B cell (primary cell): ENCODE measurements at regions not wholly inside any gene's neighbourhood (a gene's known extent, or its start where the extent isn't known, plus 50 kb on each side); places are given as distances from the start of the nearest gene placed in this dataset.

ENCODE experiments used
- ATAC-seq: fragments of 200-7000 bp; cut with Tn5 transposase; one replicate; pipeline ENCODE4 v1.10.0; 2021; ENCODE audit warnings: low read depth, mild to moderate bottlenecking, moderate number of reproducible peaks, moderate library complexity
- CTCF ChIA-PET: fragments of 350-600 bp; sonication (Branson Sonifier 250); formaldehyde crosslinking; loops from one replicate; lab custom pipeline; 2021; ENCODE audit warnings: antibody characterized with exemption, inconsistent platforms; lab: Charles Lee
- POLR2A ChIA-PET: fragments of 350-600 bp; sonication (Branson Sonifier 250); formaldehyde crosslinking; loops from one replicate; lab custom pipeline; 2021; ENCODE audit warnings: antibody characterized with exemption; lab: Charles Lee
- DNase-seq: peaks from one replicate; pipeline ENCODE4 v3.0.0; 2013
- H2AFZ ChIP-seq: 2 replicates; pipeline ENCODE4 v1.6.1; 2012; ENCODE audit warnings: mild to moderate bottlenecking, low read depth, low read length; ENCODE audit not compliant: insufficient read depth, poor library complexity, severe bottlenecking
- H3K27ac ChIP-seq, 2 donors: 1 replicate in 1 of 2; 2 replicates in 1 of 2; pipeline ENCODE4 v1.5.1; 2012 to 2013; ENCODE audit warnings: low read length in 2 of 2, mild to moderate bottlenecking in 2 of 2, moderate library complexity in 1 of 2
- H3K27me3 ChIP-seq, 4 experiments: fragments of 200-600 bp in 1 of 4; sonication (generic) in 1 of 4; replicated peaks in 1 of 4; 1 replicate in 2 of 4; 2 replicates in 2 of 4; pipeline versions ENCODE4 v1.6.1 to v1.7.0; 2013 to 2016; ENCODE audit warnings: low read length in 3 of 4, mild to moderate bottlenecking in 2 of 4, mixed read lengths in 1 of 4, moderate library complexity in 1 of 4; ENCODE audit not compliant: insufficient read depth in 4 of 4, control insufficient read depth in 3 of 4; ENCODE audit errors: control extremely low read depth in 1 of 4
- H3K36me3 ChIP-seq, 2 experiments: replicated peaks in 1 of 2; 1 replicate in 1 of 2; 2 replicates in 1 of 2; pipeline versions ENCODE4 v1.6.1 to v1.7.1; 2013; ENCODE audit warnings: low read length in 1 of 2; ENCODE audit not compliant: insufficient read depth in 2 of 2, control insufficient read depth in 1 of 2; ENCODE audit errors: control extremely low read depth in 1 of 2, extremely low read depth in 1 of 2
- H3K4me1 ChIP-seq, 2 donors: fragments of 200-600 bp in 1 of 2; sonication (generic) in 1 of 2; 1 replicate in 1 of 2; 2 replicates in 1 of 2; pipeline versions ENCODE4 v1.5.1 to v1.6.1; 2013 to 2017; ENCODE audit warnings: low read length in 2 of 2; ENCODE audit not compliant: control insufficient read depth in 2 of 2, insufficient read depth in 2 of 2
- H3K4me2 ChIP-seq: replicated peaks from 2 replicates; pipeline ENCODE3; 2012; ENCODE audit warnings: mild to moderate bottlenecking, low read depth, low read length; ENCODE audit not compliant: poor library complexity, severe bottlenecking
- H3K4me3 ChIP-seq, 5 experiments: fragments of 200-600 bp in 1 of 5; sonication (generic) in 1 of 5; 1 replicate in 3 of 5; 2 replicates in 2 of 5; pipeline versions ENCODE4 v1.5.1 to v1.7.0; 2011 to 2016; ENCODE audit warnings: low read length in 4 of 5, mild to moderate bottlenecking in 4 of 5, low read depth in 2 of 5, control low read depth in 1 of 5, moderate library complexity in 1 of 5; ENCODE audit not compliant: insufficient read depth in 1 of 5; ENCODE audit errors: control extremely low read depth in 1 of 5, extremely low read depth in 1 of 5
- H3K79me2 ChIP-seq: fragments of 200-600 bp; sonication (generic); one replicate; pipeline ENCODE4 v1.6.0; 2016; ENCODE audit warnings: low read length; ENCODE audit not compliant: control insufficient read depth, insufficient read depth
- H3K9ac ChIP-seq: fragments of 200-600 bp; sonication (generic); 2 replicates; pipeline ENCODE4 v1.6.1; 2017; ENCODE audit warnings: mild to moderate bottlenecking, low read length, moderate library complexity
- H3K9me3 ChIP-seq, 3 donors: one replicate each; pipeline versions ENCODE4 v1.6.1 to v1.7.1; 2013; ENCODE audit warnings: low read length in 2 of 3; ENCODE audit not compliant: control insufficient read depth in 2 of 3, insufficient read depth in 1 of 3; ENCODE audit errors: control extremely low read depth in 1 of 3
- H4K20me1 ChIP-seq: 2 replicates; pipeline ENCODE4 v1.6.0; 2012; ENCODE audit warnings: mild to moderate bottlenecking, low read length; ENCODE audit not compliant: insufficient read depth, control insufficient read depth, poor library complexity, severe bottlenecking
- H3K27ac Mint-ChIP-seq: one replicate; pipeline ENCODE4 v1.8.0; 2021; ENCODE audit warnings: mixed read lengths
- H3K27me3 Mint-ChIP-seq: one replicate; pipeline ENCODE4 v1.8.0; 2021; ENCODE audit warnings: mixed read lengths
- H3K4me1 Mint-ChIP-seq: one replicate; pipeline ENCODE4 v1.8.0; 2021; ENCODE audit warnings: mixed read lengths
- H3K4me3 Mint-ChIP-seq: one replicate; pipeline ENCODE4 v1.8.0; 2021; ENCODE audit warnings: mixed read lengths
- H3K9me3 Mint-ChIP-seq: one replicate; pipeline ENCODE4 v1.8.0; 2022; ENCODE audit warnings: mixed read lengths; ENCODE audit not compliant: insufficient read depth
- EZH2 ChIP-seq: IDR thresholded peaks from 2 replicates; pipeline ENCODE4 v1.6.1; 2012; ENCODE audit warnings: borderline replicate concordance, low read depth, mild to moderate bottlenecking, moderate library complexity, low read length; ENCODE audit not compliant: insufficient read depth, poor library complexity, severe bottlenecking
- WGBS: methylation state at CpG from one replicate; pipeline ENCODE4 v1.1.5; 2013; ENCODE audit warnings: missing lambda C conversion rate; ENCODE audit not compliant: insufficient coverage; 5-methylcytosine and 5-hydroxymethylcytosine counted together
- intact Hi-C: fragments of 100-400 bp; cut with micrococcal nuclease; formaldehyde crosslinking; loops from one replicate; pipeline ENCODE4 v1.10.0; 2022
- TF ChIP-seq, protein P1 (sequence below): fragments of 200-600 bp; IDR thresholded peaks from one replicate; pipeline ENCODE4 v1.8.0; 2022; ENCODE audit warnings: antibody characterized with exemption, mild to moderate bottlenecking

DNA sequence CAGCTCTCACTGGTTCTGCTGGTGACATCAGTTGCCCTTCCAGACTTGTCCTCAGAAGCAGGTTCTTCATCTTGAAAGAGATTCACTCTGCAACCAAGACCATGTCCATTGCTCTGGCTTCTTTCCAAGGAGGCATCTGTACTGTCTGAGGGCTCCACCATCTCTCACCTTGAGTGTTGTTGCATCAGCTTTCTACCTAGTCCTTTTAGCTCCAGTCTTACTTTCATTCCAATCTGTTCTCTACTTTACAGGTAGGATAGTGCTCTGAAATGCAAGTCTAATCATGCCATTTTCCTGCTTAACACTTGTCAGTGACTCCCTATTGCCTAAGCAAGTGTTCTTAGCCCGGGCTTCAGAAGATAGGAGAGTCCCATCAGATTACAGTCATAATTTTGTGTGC is 117.7 kb downstream of the EN1 start:
- Histone ChIP-seq H3K9me3 (no peaks in the 10 kb centered on the region), H3K79me2 (no peaks in the 10 kb centered on the region), H3K9ac (no peak overlapping the region), H4K20me1 (no peaks in the 10 kb centered on the region), H3K27me3 (no peaks in the 10 kb centered on the region), H3K27ac (no peak overlapping the region), H2AFZ (no peak overlapping the region), H3K4me2 (no peak overlapping the region), H3K36me3 (no peaks in the 10 kb centered on the region), H3K4me1 (no peaks in the 10 kb centered on the region), H3K4me3 (no peak overlapping the region)
- CTCF ChIA-PET: no interaction called here
- POLR2A ChIA-PET: no interaction called here
- DNase-seq (no peak), ATAC-seq (no peak)
- intact Hi-C loops: no loop called here
- no peak overlapping the region for H3K27ac Mint-ChIP-seq
- H3K4me1 Mint-ChIP-seq: no peaks in the 10 kb centered on the region
- no peaks in the 10 kb centered on the region for H3K9me3 Mint-ChIP-seq
- peaks cover 14% of the 10 kb centered on the region for H3K27me3 Mint-ChIP-seq
- no peak for TF ChIP-seq EZH2
- TF ChIP-seq, protein P1, sequence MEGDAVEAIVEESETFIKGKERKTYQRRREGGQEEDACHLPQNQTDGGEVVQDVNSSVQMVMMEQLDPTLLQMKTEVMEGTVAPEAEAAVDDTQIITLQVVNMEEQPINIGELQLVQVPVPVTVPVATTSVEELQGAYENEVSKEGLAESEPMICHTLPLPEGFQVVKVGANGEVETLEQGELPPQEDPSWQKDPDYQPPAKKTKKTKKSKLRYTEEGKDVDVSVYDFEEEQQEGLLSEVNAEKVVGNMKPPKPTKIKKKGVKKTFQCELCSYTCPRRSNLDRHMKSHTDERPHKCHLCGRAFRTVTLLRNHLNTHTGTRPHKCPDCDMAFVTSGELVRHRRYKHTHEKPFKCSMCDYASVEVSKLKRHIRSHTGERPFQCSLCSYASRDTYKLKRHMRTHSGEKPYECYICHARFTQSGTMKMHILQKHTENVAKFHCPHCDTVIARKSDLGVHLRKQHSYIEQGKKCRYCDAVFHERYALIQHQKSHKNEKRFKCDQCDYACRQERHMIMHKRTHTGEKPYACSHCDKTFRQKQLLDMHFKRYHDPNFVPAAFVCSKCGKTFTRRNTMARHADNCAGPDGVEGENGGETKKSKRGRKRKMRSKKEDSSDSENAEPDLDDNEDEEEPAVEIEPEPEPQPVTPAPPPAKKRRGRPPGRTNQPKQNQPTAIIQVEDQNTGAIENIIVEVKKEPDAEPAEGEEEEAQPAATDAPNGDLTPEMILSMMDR: no peak
- no peak overlapping the region for H3K4me3 Mint-ChIP-seq
- no CpG with 5 or more reads among the region's 1 CpG for WGBS

DNA sequence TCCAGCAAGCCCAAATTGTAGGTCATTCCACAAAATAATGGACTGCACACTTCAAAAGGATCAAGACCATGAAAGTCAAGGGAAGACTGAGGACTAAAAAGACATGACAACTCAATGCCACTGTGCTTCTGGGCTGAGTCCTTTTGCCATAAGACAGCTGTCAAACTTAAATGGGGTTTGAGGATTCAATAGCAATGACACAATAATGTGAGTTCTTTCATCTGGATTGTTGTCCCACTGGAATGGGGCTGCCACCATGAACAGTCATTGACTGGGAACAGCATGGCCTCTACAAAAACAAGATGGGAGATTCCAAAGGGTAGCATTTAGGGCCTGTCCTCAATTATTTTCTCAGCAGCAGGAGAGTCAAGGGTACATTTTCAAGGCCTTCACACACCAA is 118.5 kb downstream of the EN1 start:
- no peaks in the 10 kb centered on the region for H3K27me3 ChIP-seq
- Mint-ChIP-seq H3K27ac (no peak overlapping the region), H3K27me3 (peaks cover 12% of the 10 kb centered on the region), H3K4me3 (no peak overlapping the region), H3K9me3 (no peaks in the 10 kb centered on the region), H3K4me1 (no peaks in the 10 kb centered on the region)
- H3K4me3 ChIP-seq: no peak overlapping the region
- DNase-seq: no peak
- H3K27ac ChIP-seq: no peak overlapping the region
- ChIA-PET POLR2A (no interaction called here), CTCF (no interaction called here)
- H3K36me3 ChIP-seq: no peaks in the 10 kb centered on the region
- H4K20me1 ChIP-seq: no peaks in the 10 kb centered on the region
- TF ChIP-seq, protein P1: no peak
- no peak for TF ChIP-seq EZH2
- H3K9me3 ChIP-seq: no peaks in the 10 kb centered on the region
- no peaks in the 10 kb centered on the region for H3K79me2 ChIP-seq
- H3K4me2 ChIP-seq: no peak overlapping the region
- no peak overlapping the region for H2AFZ ChIP-seq
- ATAC-seq: no peak
- intact Hi-C loops: no loop called here
- H3K9ac ChIP-seq: no peak overlapping the region
- H3K4me1 ChIP-seq: no peaks in the 10 kb centered on the region
